ENCODE measurements at regions not wholly inside any gene's neighbourhood (a gene's known extent, or its start where the extent isn't known, plus 50 kb on each side); places are given as distances from the start of the nearest gene placed in this dataset.

GRCh38 chr1:82762829-82763532 lies 962.2 kb downstream of the ADGRL2 start:
- H3K27me3 ChIP-seq (ENCODE audit: control insufficient read depth, low read length): no peaks in the 10 kb centered on the region
- H3K79me2 ChIP-seq (ENCODE audit: control insufficient read depth, low read length): no peaks in the 10 kb centered on the region
- no peaks in the 10 kb centered on the region for H3K9me3 ChIP-seq (ENCODE audit: control insufficient read depth, insufficient read depth, low read length)
- H3K4me3 ChIP-seq (ENCODE audit: low read length): no peak overlapping the region
- no peaks in the 10 kb centered on the region for H3K4me1 ChIP-seq (ENCODE audit: control insufficient read depth, low read length)
- no peak for TF ChIP-seq EZH2phosphoT487 (IDR thresholded peaks at IDR 0.05; ENCODE audit: borderline replicate concordance, low read length)
- TF ChIP-seq CTCF (IDR thresholded peaks at IDR 0.05; ENCODE audit: low read depth, low read length, poor library complexity, severe bottlenecking): no peak
- no peaks in the 10 kb centered on the region for H3F3A ChIP-seq (ENCODE audit: control insufficient read depth, insufficient read depth)
- no peaks in the 10 kb centered on the region for H3K36me3 ChIP-seq (ENCODE audit: control insufficient read depth, low read length)
- H4K20me1 ChIP-seq (ENCODE audit: control insufficient read depth, insufficient read depth, low read depth, low read length): no peaks in the 10 kb centered on the region
- H3K4me2 ChIP-seq (ENCODE audit: low read length): no peak overlapping the region
- H3K27ac ChIP-seq (ENCODE audit: low read depth, low read length): no peak overlapping the region
- H3K9me2 ChIP-seq (replicated peaks; ENCODE audit: control insufficient read depth, low read length): no peaks in the 10 kb centered on the region

- TF ChIP-seq EZH2phosphoT487 (IDR thresholded peaks at IDR 0.05; ENCODE audit: borderline replicate concordance, low read length) (no peak), CTCF (IDR thresholded peaks at IDR 0.05; ENCODE audit: low read depth, low read length, poor library complexity, severe bottlenecking) (no peak)
- no peaks in the 10 kb centered on the region for H3K36me3 ChIP-seq (ENCODE audit: control insufficient read depth, low read length)
These were observed 958.3 kb downstream of the ADGRL2 start for GRCh38 chr1:82759035-82759434.

GRCh38 chr1:82755671-82756070 lies 954.9 kb downstream of the ADGRL2 start:
- H3K4me1 ChIP-seq (ENCODE audit: control insufficient read depth, low read length): no peaks in the 10 kb centered on the region
- no peaks in the 10 kb centered on the region for H3K9me2 ChIP-seq (replicated peaks; ENCODE audit: control insufficient read depth, low read length)
- H3K79me2 ChIP-seq (ENCODE audit: control insufficient read depth, low read length): no peaks in the 10 kb centered on the region
- no peaks in the 10 kb centered on the region for H4K20me1 ChIP-seq (ENCODE audit: control insufficient read depth, insufficient read depth, low read depth, low read length)
- no peaks in the 10 kb centered on the region for H3F3A ChIP-seq (ENCODE audit: control insufficient read depth, insufficient read depth)
- no peaks in the 10 kb centered on the region for H3K27me3 ChIP-seq (ENCODE audit: control insufficient read depth, low read length)
- H3K36me3 ChIP-seq (ENCODE audit: control insufficient read depth, low read length): no peaks in the 10 kb centered on the region
- no peak overlapping the region for H3K27ac ChIP-seq (ENCODE audit: low read depth, low read length)
- TF ChIP-seq EZH2phosphoT487 (IDR thresholded peaks at IDR 0.05; ENCODE audit: borderline replicate concordance, low read length) (no peak), CTCF (IDR thresholded peaks at IDR 0.05; ENCODE audit: low read depth, low read length, poor library complexity, severe bottlenecking) (no peak)
- H3K9me3 ChIP-seq (ENCODE audit: control insufficient read depth, insufficient read depth, low read length): no peaks in the 10 kb centered on the region
- no peak overlapping the region for H3K4me3 ChIP-seq (ENCODE audit: low read length)
- no peak overlapping the region for H3K4me2 ChIP-seq (ENCODE audit: low read length)

More at GRCh38 chr1:82759035-82759434, 958.3 kb downstream of the ADGRL2 start:
- no peaks in the 10 kb centered on the region for H4K20me1 ChIP-seq (ENCODE audit: control insufficient read depth, insufficient read depth, low read depth, low read length)
- H3K27ac ChIP-seq (ENCODE audit: low read depth, low read length): no peak overlapping the region
- H3K4me1 ChIP-seq (ENCODE audit: control insufficient read depth, low read length): no peaks in the 10 kb centered on the region
- H3F3A ChIP-seq (ENCODE audit: control insufficient read depth, insufficient read depth): no peaks in the 10 kb centered on the region
- H3K9me2 ChIP-seq (replicated peaks; ENCODE audit: control insufficient read depth, low read length): no peaks in the 10 kb centered on the region
- no peak overlapping the region for H3K4me2 ChIP-seq (ENCODE audit: low read length)
- H3K79me2 ChIP-seq (ENCODE audit: control insufficient read depth, low read length): no peaks in the 10 kb centered on the region
- no peak overlapping the region for H3K4me3 ChIP-seq (ENCODE audit: low read length)
- H3K9me3 ChIP-seq (ENCODE audit: control insufficient read depth, insufficient read depth, low read length): no peaks in the 10 kb centered on the region
- H3K27me3 ChIP-seq (ENCODE audit: control insufficient read depth, low read length): no peaks in the 10 kb centered on the region
